OCI-LY1 (cell line): ENCODE measurements at regions not wholly inside any gene's neighbourhood (a gene's known extent, or its start where the extent isn't known, plus 50 kb on each side); places are given as distances from the start of the nearest gene placed in this dataset.

Source experiments
- H2AFZ ChIP-seq: fragments of 200-600 bp; sonication (generic), shearing (Covaris generic); 2 replicates; pipeline ENCODE4 v1.6.0; 2014; ENCODE audit warnings: antibody characterized with exemption, mild to moderate bottlenecking, low read length
- H3F3A ChIP-seq: fragments of 200-600 bp; sonication (generic), shearing (Covaris generic); 2 replicates; pipeline ENCODE4 v1.6.0; 2014; ENCODE audit warnings: mild to moderate bottlenecking, antibody characterized with exemption, low read length, moderate library complexity; ENCODE audit not compliant: insufficient read depth
- H3K27ac ChIP-seq: fragments of 200-600 bp; sonication (generic); 2 replicates; pipeline ENCODE4 v1.5.1; 2014; ENCODE audit warnings: low read length, mixed run types, mild to moderate bottlenecking, low read depth; ENCODE audit not compliant: poor library complexity, severe bottlenecking
- H3K27me3 ChIP-seq: fragments of 200-600 bp; sonication (generic); 2 replicates; pipeline ENCODE4 v1.6.0; 2014; ENCODE audit warnings: antibody characterized with exemption, mild to moderate bottlenecking, low read length, moderate library complexity; ENCODE audit not compliant: insufficient read depth
- H3K36me3 ChIP-seq: fragments of 200-600 bp; sonication (generic); 2 replicates; pipeline ENCODE4 v1.6.1; 2014; ENCODE audit warnings: mild to moderate bottlenecking, antibody characterized with exemption, low read length, moderate library complexity, mixed read lengths; ENCODE audit not compliant: insufficient read depth
- H3K4me1 ChIP-seq: fragments of 200-600 bp; sonication (generic); 2 replicates; pipeline ENCODE4 v1.5.1; 2014; ENCODE audit warnings: mild to moderate bottlenecking, low read length, moderate library complexity; ENCODE audit not compliant: insufficient read depth, severe bottlenecking
- H3K4me2 ChIP-seq: fragments of 200-600 bp; sonication (generic), shearing (Covaris generic); 2 replicates; pipeline ENCODE4 v1.6.1; 2014; ENCODE audit warnings: low read length
- H3K4me3 ChIP-seq: fragments of 200-600 bp; sonication (generic); 2 replicates; pipeline ENCODE4 v1.5.1; 2014; ENCODE audit warnings: low read length, low read depth, mild to moderate bottlenecking, mixed read lengths; ENCODE audit not compliant: poor library complexity, severe bottlenecking
- H3K79me2 ChIP-seq: fragments of 200-600 bp; shearing (Covaris generic); 2 replicates; pipeline ENCODE4 v1.6.1; 2016; ENCODE audit warnings: mixed run types, low read length, mixed read lengths; ENCODE audit not compliant: insufficient read depth
- H3K9ac ChIP-seq: fragments of 200-600 bp; sonication (generic), shearing (Covaris generic); 2 replicates; pipeline ENCODE4 v1.6.1; 2014; ENCODE audit warnings: mild to moderate bottlenecking, low read length, mixed read lengths
- H3K9me2 ChIP-seq: fragments of 200-600 bp; sonication (generic), shearing (Covaris generic); 2 replicates; pipeline ENCODE4 v1.6.1; 2014; ENCODE audit warnings: low read depth, mild to moderate bottlenecking, low read length, mixed read lengths
- H3K9me3 ChIP-seq: fragments of 200-600 bp; shearing (Covaris generic); 2 replicates; pipeline ENCODE4 v1.6.1; 2014; ENCODE audit warnings: low read length, mixed read lengths
- H4K20me1 ChIP-seq: fragments of 200-600 bp; sonication (generic), shearing (Covaris generic); 2 replicates; pipeline ENCODE4 v1.6.0; 2016; ENCODE audit warnings: mild to moderate bottlenecking, low read length; ENCODE audit not compliant: insufficient read depth
- CTCF ChIP-seq: fragments of 200-600 bp; sonication (generic), shearing (Covaris generic); IDR thresholded peaks from 2 replicates; pipeline ENCODE4 v1.5.1; 2017; ENCODE audit warnings: mild to moderate bottlenecking, antibody characterized with exemption, low read length, moderate library complexity, mixed read lengths
- EZH2 ChIP-seq: fragments of 200-600 bp; sonication (generic), shearing (Covaris generic); IDR thresholded peaks from 2 replicates; pipeline ENCODE4 v1.8.0; 2017; ENCODE audit warnings: borderline replicate concordance, mixed run types, mild to moderate bottlenecking, antibody characterized with exemption, low read length, moderate library complexity, mixed read lengths

GRCh38 chr3:34183611-34184340 is 385.3 kb downstream of the PDCD6IP start:
- Histone ChIP-seq H4K20me1 (no peaks in the 10 kb centered on the region), H3K4me2 (no peak overlapping the region), H2AFZ (no peak overlapping the region), H3K79me2 (no peaks in the 10 kb centered on the region), H3K36me3 (no peaks in the 10 kb centered on the region), H3K27ac (no peak overlapping the region), H3K4me3 (no peak overlapping the region), H3F3A (no peaks in the 10 kb centered on the region), H3K9ac (no peak overlapping the region), H3K9me2 (no peaks in the 10 kb centered on the region), H3K4me1 (no peaks in the 10 kb centered on the region), H3K27me3 (no peaks in the 10 kb centered on the region), H3K9me3 (no peaks in the 10 kb centered on the region)
- TF ChIP-seq CTCF = no peak
- no peak for TF ChIP-seq EZH2

GRCh38 chr3:34185301-34185700 is 386.9 kb downstream of the PDCD6IP start:
- no peaks in the 10 kb centered on the region for H4K20me1 ChIP-seq
- H3K36me3 ChIP-seq = no peaks in the 10 kb centered on the region
- no peaks in the 10 kb centered on the region for H3K79me2 ChIP-seq
- no peaks in the 10 kb centered on the region for H3F3A ChIP-seq
- H3K9ac ChIP-seq = no peak overlapping the region
- no peaks in the 10 kb centered on the region for H3K4me1 ChIP-seq
- H3K4me3 ChIP-seq = no peak overlapping the region
- H2AFZ ChIP-seq = no peak overlapping the region
- H3K27ac ChIP-seq = no peak overlapping the region
- no peaks in the 10 kb centered on the region for H3K9me3 ChIP-seq
- H3K9me2 ChIP-seq = no peaks in the 10 kb centered on the region
- no peaks in the 10 kb centered on the region for H3K27me3 ChIP-seq
- no peak overlapping the region for H3K4me2 ChIP-seq
- TF ChIP-seq EZH2 (no peak), CTCF (no peak)

- Histone ChIP-seq H3K79me2 (no peaks in the 10 kb centered on the region), H3K4me2 (no peak overlapping the region), H3K9ac (no peak overlapping the region), H3K36me3 (no peaks in the 10 kb centered on the region), H3K9me2 (no peaks in the 10 kb centered on the region), H3F3A (no peaks in the 10 kb centered on the region), H3K27ac (no peak overlapping the region), H2AFZ (no peak overlapping the region), H3K27me3 (no peaks in the 10 kb centered on the region), H3K4me3 (no peak overlapping the region), H3K4me1 (no peaks in the 10 kb centered on the region), H3K9me3 (no peaks in the 10 kb centered on the region), H4K20me1 (no peaks in the 10 kb centered on the region)
- TF ChIP-seq CTCF (no peak), EZH2 (no peak)
These were observed 390.7 kb downstream of the PDCD6IP start for GRCh38 chr3:34189133-34189532.
